Right lobe of liver (tissue), 6 donors: ENCODE measurements at regions not wholly inside any gene's neighbourhood (a gene's known extent, or its start where the extent isn't known, plus 50 kb on each side); places are given as distances from the start of the nearest gene placed in this dataset.
A peak's percentile ranks its signal among the peaks of the same experiment; 100 is the strongest.

Experiments
- ATAC-seq, 4 donors: fragments of 200-7000 bp; cut with Tn5 transposase; one replicate each; pipeline ENCODE4 v1.9.1; 2020; ENCODE audit warnings: mild to moderate bottlenecking in 4 of 4, moderate library complexity in 4 of 4
- DNase-seq, 3 donors: peaks; one replicate each; pipeline ENCODE4 v3.0.0-alpha.2; 2020
- H3K27ac ChIP-seq, 3 donors: fragments of 200-600 bp; one replicate each; pipeline ENCODE4 v1.8.0; 2022
- H3K27me3 ChIP-seq, 2 donors: fragments of 200-600 bp; one replicate each; pipeline ENCODE4 v1.8.0; 2022
- H3K36me3 ChIP-seq, 4 donors: fragments of 200-600 bp; sonication (generic) in 1 of 4; one replicate each; pipeline versions ENCODE4 v1.5.1 to v1.8.0; 2017 to 2022; ENCODE audit warnings: control low read depth in 1 of 4
- H3K4me1 ChIP-seq, 4 donors: fragments of 200-600 bp; sonication (generic) in 1 of 4; one replicate each; pipeline versions ENCODE4 v1.5.1 to v1.8.0; 2017 to 2022; ENCODE audit warnings: control low read depth in 1 of 4
- H3K4me3 ChIP-seq, 3 donors: fragments of 200-600 bp; one replicate each; pipeline ENCODE4 v1.8.0; 2022
- H3K9me3 ChIP-seq, 4 donors: fragments of 200-600 bp; sonication (generic) in 1 of 4; one replicate each; pipeline versions ENCODE4 v1.5.1 to v1.8.0; 2017 to 2022; ENCODE audit warnings: control low read depth in 1 of 4
- POLR2A ChIP-seq: fragments of 450-650 bp; IDR thresholded peaks from one replicate; pipeline ENCODE4 v1.6.1; 2017; ENCODE audit warnings: antibody characterized with exemption, mild to moderate bottlenecking
- WGBS: methylation state at CpG from one replicate; pipeline ENCODE4 v1.1.6; 2018; ENCODE audit warnings: low coverage, low lambda C conversion rate; ENCODE audit not compliant: insufficient coverage; ENCODE audit errors: missing lambda C conversion rate; 5-methylcytosine and 5-hydroxymethylcytosine counted together
- intact Hi-C, 2 donors: fragments of 100-400 bp; cut with DNase I; formaldehyde crosslinking; loops; one replicate each; pipeline versions ENCODE4 v1.11.2 to v1.14.1; 2022
- TF ChIP-seq, protein P1 (sequence below), 4 donors: fragments of 200-600 bp in 3 of 4; fragments of 450-650 bp in 1 of 4; IDR thresholded peaks; one replicate each; pipeline versions ENCODE4 v1.5.1 to v1.8.0; 2016 to 2022; ENCODE audit warnings: antibody characterized with exemption in 4 of 4, mild to moderate bottlenecking in 2 of 4
- donor health status: DM: no; HTN: yes; CAD: no.
- donor health status: DM: no; HTN: no; CAD: no.
- donor health status: DM: no; HTN: no; CAD: no.
- donor health status: DM: no; HTN: yes; CAD: no.
- donor health status: DM: no; HTN: yes; CAD: no.

DNA sequence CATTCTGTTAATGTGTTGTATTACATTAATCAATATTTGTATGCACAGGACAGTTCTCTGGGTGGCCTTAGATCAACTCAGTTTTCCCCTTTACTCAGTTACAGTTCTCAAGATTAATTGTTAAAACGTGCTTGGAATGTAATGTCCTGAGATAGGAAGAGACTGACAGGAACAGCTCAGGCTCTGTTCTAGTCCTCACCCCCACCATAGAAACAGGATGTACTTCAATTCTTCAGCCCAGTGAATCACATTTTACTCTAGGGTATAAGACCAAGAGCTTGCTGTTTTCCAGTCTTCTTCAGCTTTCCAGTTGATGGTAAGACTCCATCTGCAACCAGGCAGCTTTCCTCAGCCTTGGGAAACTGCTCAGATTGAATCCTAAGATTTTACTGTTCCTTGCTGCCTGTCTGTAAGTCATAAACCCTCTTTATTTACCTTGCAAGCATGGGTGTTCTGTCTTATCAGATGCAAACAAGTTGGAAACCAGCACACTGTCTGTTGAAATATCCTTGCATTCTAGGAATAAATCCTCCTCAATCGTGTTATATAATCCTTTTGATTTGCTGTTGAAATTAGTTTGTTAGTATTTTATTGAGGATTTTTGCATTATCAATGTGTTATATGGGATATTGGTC lies 836.9 kb upstream of the PCDH9 start:
- Histone ChIP-seq H3K27me3 (no peaks in the 10 kb centered on the region), H3K4me3 (no peak overlapping the region), H3K27ac (no peak overlapping the region), H3K4me1 (peaks cover 0 to 9% (median 0%) of the 10 kb centered on the region in 4 donors), H3K36me3 (no peaks in the 10 kb centered on the region), H3K9me3 (no peaks in the 10 kb centered on the region)
- DNase-seq, result no peak
- peak; percentile 74 to 84 (median 76) for ATAC-seq
- WGBS, result 20% methylated on average over 2 of the region's 2 CpGs
- intact Hi-C loops, result no loop called here
- TF ChIP-seq POLR2A, result no peak
- TF ChIP-seq, protein P1, sequence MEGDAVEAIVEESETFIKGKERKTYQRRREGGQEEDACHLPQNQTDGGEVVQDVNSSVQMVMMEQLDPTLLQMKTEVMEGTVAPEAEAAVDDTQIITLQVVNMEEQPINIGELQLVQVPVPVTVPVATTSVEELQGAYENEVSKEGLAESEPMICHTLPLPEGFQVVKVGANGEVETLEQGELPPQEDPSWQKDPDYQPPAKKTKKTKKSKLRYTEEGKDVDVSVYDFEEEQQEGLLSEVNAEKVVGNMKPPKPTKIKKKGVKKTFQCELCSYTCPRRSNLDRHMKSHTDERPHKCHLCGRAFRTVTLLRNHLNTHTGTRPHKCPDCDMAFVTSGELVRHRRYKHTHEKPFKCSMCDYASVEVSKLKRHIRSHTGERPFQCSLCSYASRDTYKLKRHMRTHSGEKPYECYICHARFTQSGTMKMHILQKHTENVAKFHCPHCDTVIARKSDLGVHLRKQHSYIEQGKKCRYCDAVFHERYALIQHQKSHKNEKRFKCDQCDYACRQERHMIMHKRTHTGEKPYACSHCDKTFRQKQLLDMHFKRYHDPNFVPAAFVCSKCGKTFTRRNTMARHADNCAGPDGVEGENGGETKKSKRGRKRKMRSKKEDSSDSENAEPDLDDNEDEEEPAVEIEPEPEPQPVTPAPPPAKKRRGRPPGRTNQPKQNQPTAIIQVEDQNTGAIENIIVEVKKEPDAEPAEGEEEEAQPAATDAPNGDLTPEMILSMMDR (IDR thresholded peaks at IDR 0.05), result no peak

DNA sequence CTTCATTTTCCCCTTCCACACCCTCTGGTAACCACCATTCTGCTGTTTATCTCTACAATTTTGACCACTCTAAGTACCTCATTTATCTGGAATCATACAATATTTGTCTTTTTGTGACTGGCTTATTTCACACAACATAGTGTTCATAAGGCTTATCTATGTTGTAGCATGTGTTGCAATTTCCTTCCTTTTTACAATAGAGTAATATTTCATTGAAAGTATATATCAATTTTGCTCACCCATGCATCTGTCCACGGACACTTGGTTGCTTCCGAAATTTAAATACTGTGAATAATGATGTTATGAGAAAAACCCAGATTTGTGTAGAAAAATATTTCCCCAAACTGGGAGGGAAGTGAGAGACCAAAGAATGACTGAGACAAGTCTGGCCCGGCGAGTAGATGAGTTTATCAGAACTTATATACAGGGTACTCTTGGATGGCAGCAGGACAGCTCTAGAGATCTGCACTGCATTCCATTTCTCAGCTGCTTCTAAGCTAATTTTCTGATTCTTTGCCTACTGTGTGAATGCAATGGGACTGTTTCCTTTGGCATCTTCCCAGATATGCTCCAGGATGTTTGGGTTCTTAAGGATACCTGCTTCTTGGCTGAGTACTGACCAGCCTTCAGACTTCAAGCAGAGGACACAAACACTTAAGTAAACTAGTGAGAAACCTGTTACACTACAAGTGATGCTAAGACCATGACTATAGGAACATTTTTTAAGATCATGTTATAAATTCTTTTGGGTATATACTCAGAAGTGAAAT lies 834.0 kb upstream of the PCDH9 start:
- no peak for TF ChIP-seq POLR2A
- TF ChIP-seq, protein P1 (IDR thresholded peaks at IDR 0.05), result no peak
- intact Hi-C loops, result no loop called here
- Histone ChIP-seq H3K4me1 (peaks cover 0 to 9% (median 0%) of the 10 kb centered on the region in 4 donors), H3K27ac (no peak overlapping the region), H3K36me3 (no peaks in the 10 kb centered on the region), H3K27me3 (no peaks in the 10 kb centered on the region), H3K9me3 (no peaks in the 10 kb centered on the region), H3K4me3 (no peak overlapping the region)
- no peak for ATAC-seq
- no peak for DNase-seq
- WGBS, result 49% methylated on average over 4 of the region's 4 CpGs

DNA sequence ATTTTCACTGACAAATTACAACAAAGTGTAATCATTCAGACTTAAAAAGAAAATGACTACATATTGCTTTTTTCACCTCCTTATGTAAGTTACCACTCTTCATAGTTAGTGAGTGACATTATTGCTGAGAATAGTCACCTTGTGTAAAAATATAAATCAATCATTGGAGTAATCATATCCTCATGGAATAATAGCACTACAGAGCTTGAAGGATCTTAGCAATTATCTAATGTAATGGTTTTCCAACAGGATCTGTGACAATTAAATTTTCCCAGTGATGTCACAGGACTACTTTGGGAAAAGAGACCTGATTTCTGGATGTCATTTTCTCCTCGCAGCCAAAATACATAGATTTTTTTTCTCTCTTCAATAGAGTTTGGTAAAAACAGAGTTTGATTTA lies 833.0 kb upstream of the PCDH9 start:
- Histone ChIP-seq H3K27ac (no peak overlapping the region), H3K4me3 (no peak overlapping the region), H3K4me1 (peaks cover 0 to 14% (median 1%) of the 10 kb centered on the region in 4 donors), H3K27me3 (no peaks in the 10 kb centered on the region), H3K36me3 (no peaks in the 10 kb centered on the region), H3K9me3 (no peaks in the 10 kb centered on the region)
- TF ChIP-seq, protein P1 (IDR thresholded peaks at IDR 0.05), result no peak
- no peak for TF ChIP-seq POLR2A
- DNase-seq (no peak), ATAC-seq (no peak)
- intact Hi-C loops, result no loop called here
- WGBS, result 100% methylated on average over 1 of the region's 1 CpG

DNA sequence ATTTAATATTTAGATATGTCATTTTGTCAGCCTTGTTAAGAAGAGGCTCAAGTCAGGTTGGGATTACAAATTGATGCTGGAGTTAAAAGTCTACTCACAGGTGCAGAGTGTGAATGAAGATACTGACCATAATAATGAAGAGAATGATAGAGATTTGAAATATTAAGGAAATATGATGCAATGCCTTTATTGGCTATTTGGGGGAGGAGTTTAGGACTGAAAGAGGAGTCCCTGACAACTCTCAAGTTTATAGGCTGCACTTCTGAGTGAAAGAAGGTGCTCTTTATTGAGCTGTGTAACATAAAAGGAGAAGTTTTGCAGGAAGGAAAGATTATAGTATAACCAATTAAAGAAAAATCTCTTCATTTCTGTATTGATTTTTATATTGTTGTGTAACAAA lies 827.7 kb upstream of the PCDH9 start:
- Histone ChIP-seq H3K36me3 (no peaks in the 10 kb centered on the region), H3K9me3 (no peaks in the 10 kb centered on the region), H3K27me3 (no peaks in the 10 kb centered on the region), H3K4me1 (peaks cover 0 to 15% (median 7%) of the 10 kb centered on the region in 4 donors), H3K4me3 (no peak overlapping the region), H3K27ac (peak overlapping the region in 2 of 3 donors; percentile 51 to 62)
- ATAC-seq, result peak in 2 of 4 donors; percentile 9 to 10
- TF ChIP-seq POLR2A, result no peak
- TF ChIP-seq, protein P1 (IDR thresholded peaks at IDR 0.05), result no peak
- DNase-seq, result no peak
- intact Hi-C loops, result no loop called here
